ENCODE measurements at regions not wholly inside any gene's neighbourhood (a gene's known extent, or its start where the extent isn't known, plus 50 kb on each side); places are given as distances from the start of the nearest gene placed in this dataset.

GRCh38 chr1:239755107-239755912, 336.4 kb upstream of the FMN2 start:
- TF ChIP-seq CTCF (conservative IDR thresholded peaks at IDR 0.05; ENCODE audit: low read depth in 2 of 2), result no peak
- TF ChIP-seq POLR2AphosphoS5 (IDR thresholded peaks at IDR 0.05; ENCODE audit: low read depth), result no peak
- TF ChIP-seq EZH2phosphoT487 (IDR thresholded peaks at IDR 0.05; ENCODE audit: unreplicated experiment), result no peak
- no peak for TF ChIP-seq EZH2 (IDR thresholded peaks at IDR 0.05; ENCODE audit: low read depth, unreplicated experiment)
- TF ChIP-seq CREB1 (CRISPR knock-in tag; IDR thresholded peaks at IDR 0.05; ENCODE audit: low read depth), result no peak
- TF ChIP-seq ETS1 (IDR thresholded peaks at IDR 0.05), result no peak
- no peak for TF ChIP-seq REST (IDR thresholded peaks at IDR 0.05; ENCODE audit: unreplicated experiment)
- no peak for TF ChIP-seq STAT1 (IDR thresholded peaks at IDR 0.05; ENCODE audit: unreplicated experiment)
- TF ChIP-seq ZNF114 (CRISPR knock-in tag; IDR thresholded peaks at IDR 0.05), result no peak

All from GM23338 (cell line).